Activated T-helper 2 cell treated with anti-CD3 and anti-CD28 coated beads, Interferon-gamma antibody, Interleukin-2, Interleukin-4, amounts not matched to agents 10 μg/mL and 5 μg/mL and 100 μg/mL, durations not matched to agents 14 hours and 24 hours and 36 hours (primary cell): ENCODE measurements at regions not wholly inside any gene's neighbourhood (a gene's known extent, or its start where the extent isn't known, plus 50 kb on each side); places are given as distances from the start of the nearest gene placed in this dataset.
"Not testable (repeated sequence)": the region's sequence is repeated elsewhere in the genome, so short reads cannot be mapped to it uniquely, and the experiment has no call there.

Experiments
- DNase-seq: peaks from one replicate; pipeline ENCODE4 v3.0.0; 2021; ENCODE audit warnings: low spot score
- H3K27ac Mint-ChIP-seq: one replicate; pipeline ENCODE4 v1.8.0; 2021; ENCODE audit warnings: mixed read lengths
- H3K27me3 Mint-ChIP-seq: one replicate; pipeline ENCODE4 v1.8.0; 2021; ENCODE audit warnings: low read depth, mixed read lengths
- H3K36me3 Mint-ChIP-seq: one replicate; pipeline ENCODE4 v1.8.0; 2021; ENCODE audit warnings: low read depth, mixed read lengths
- H3K4me1 Mint-ChIP-seq: one replicate; pipeline ENCODE4 v1.8.0; 2021; ENCODE audit warnings: low read depth, mixed read lengths
- H3K4me3 Mint-ChIP-seq: one replicate; pipeline ENCODE4 v1.8.0; 2021; ENCODE audit warnings: low read depth, mild to moderate bottlenecking, moderate library complexity, mixed read lengths
- H3K9me3 Mint-ChIP-seq: one replicate; pipeline ENCODE4 v1.8.0; 2021; ENCODE audit warnings: mixed read lengths
- intact Hi-C: fragments of 100-400 bp; cut with micrococcal nuclease; formaldehyde crosslinking; loops from one replicate; pipeline ENCODE4 v1.15.1; 2023

DNA sequence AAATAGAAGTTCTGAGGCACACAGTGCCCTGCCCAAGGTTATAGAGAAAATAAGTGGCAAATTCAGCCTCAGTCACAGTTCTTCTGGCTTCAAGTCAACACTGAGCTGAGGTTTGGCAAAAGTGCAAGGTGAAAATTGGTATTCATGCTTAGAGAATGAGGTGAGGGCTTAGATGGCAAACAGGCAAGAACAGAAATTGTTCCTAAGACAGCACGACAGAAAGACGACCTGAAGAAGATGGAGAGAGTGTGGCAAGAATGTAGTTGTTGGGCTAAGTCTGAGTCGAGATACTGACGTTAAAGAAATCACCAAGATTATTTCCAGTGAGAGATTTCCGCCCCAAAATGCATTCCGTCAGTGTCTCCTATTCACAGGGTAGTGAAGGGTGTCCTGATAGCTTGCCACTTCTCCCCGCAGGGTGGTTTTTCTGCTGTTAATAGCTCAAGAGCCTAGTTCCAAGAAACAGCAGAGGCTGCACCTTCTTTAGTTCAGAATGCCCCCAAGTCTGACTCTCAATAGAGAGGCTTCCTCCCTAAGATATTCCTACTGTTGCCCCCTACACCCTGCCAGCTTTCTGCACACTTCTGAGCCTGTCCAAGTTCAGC lies 260.8 kb upstream of the AMIGO2 start:
- DNase-seq, result no peak
- peaks cover 36% of the 10 kb centered on the region for H3K9me3 Mint-ChIP-seq
- no peak overlapping the region for H3K4me3 Mint-ChIP-seq
- no peak overlapping the region for H3K27ac Mint-ChIP-seq
- intact Hi-C loops, result no loop called here
- peaks cover 34% of the 10 kb centered on the region for H3K36me3 Mint-ChIP-seq
- H3K4me1 Mint-ChIP-seq, result peaks cover 19% of the 10 kb centered on the region
- no peaks in the 10 kb centered on the region for H3K27me3 Mint-ChIP-seq

DNA sequence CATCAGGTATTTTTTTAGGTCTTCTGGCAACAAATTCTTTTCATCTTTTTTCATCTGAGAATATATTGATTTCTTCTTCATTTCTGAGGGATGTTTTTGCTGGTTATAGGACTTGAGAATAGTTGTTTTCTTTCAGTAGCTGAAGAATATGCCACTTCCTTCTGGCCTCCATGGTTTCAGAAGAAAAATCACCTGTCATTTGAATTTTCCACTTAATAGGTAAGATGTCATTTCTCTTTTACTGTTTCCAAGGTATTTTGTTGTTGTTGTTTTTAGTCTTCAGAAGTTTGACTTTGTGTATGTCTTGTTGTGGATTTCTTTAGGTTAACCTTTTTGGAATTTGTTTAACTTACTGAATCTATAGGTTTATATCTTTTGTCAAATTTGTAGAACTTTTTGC lies 257.8 kb upstream of the AMIGO2 start:
- H3K9me3 Mint-ChIP-seq, result peaks cover 35% of the 10 kb centered on the region
- no peak overlapping the region for H3K4me3 Mint-ChIP-seq
- H3K4me1 Mint-ChIP-seq, result peaks cover 11% of the 10 kb centered on the region
- H3K27me3 Mint-ChIP-seq, result no peaks in the 10 kb centered on the region
- peaks cover 25% of the 10 kb centered on the region for H3K36me3 Mint-ChIP-seq
- H3K27ac Mint-ChIP-seq, result no peak overlapping the region
- DNase-seq, result no peak
- intact Hi-C loops, result no loop called here

DNA sequence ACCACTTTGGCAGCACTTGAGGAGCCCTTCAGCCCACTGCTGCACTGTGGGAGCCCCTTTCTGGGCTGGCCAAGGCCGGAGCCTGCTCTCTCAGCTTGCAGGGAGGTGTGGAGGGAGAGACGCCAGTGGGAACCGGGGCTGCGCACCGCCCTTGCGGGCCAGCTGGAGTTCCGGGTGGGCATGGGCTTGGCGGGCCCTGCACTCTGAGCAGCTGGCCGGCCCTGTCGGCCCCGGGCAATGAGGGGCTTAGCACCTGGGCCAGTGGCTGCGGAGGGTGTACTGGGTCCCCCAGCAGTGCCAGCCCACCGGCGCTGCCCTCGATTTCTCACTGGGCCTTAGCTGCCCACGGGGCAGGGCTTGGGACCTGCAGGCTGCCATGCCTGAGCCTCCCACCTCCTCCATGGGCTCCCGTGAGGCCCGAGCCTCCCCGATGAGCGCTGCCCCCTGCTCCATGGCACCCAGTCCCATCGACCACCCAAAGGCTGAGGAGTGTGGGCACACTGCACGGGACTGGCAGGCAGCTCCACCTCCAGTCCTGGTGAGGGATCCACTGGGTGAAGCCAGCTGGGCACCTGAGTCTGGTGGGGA lies 253.6 kb upstream of the AMIGO2 start:
- peaks cover 20% of the 10 kb centered on the region for H3K4me1 Mint-ChIP-seq
- intact Hi-C loops, DNase-seq, H3K27ac Mint-ChIP-seq, H3K4me3 Mint-ChIP-seq, H3K27me3 Mint-ChIP-seq: not testable (repeated sequence)
- H3K36me3 Mint-ChIP-seq, result peaks cover 18% of the 10 kb centered on the region
- peaks cover 35% of the 10 kb centered on the region for H3K9me3 Mint-ChIP-seq

DNA sequence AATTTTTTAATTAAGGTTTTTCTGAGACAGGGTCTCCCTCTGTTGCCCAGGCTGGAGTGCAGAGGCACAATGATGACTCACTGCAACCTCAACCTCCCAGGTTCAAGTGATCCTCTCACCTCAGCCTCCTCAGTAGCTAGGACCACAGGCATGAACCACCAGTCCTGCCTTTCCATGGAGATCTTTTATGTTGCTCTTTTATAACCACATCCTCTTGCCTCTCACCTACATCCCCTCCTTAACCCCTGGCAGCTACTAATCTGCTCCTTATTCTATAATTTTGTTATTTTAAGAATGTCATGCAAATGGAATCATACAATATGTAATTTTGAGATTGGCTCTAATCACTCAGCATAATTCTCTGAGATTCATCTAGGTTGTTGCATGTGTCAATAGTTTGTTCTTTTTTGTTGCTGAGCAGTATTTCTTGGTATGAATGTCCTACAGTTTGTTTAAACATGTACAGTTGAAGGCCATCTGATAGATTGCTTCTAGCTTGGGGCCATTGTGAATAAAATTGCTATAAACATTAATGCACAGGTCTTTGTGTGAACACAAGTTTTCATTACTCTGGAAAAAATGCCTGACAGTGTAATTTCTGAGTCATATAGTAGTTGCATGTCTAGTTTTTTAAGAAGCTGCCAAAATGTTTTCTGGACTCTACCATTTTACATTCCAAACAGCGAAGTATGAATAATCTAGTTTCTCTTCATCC lies 249.2 kb upstream of the AMIGO2 start:
- no peak overlapping the region for H3K4me3 Mint-ChIP-seq
- intact Hi-C loops, result no loop called here
- no peaks in the 10 kb centered on the region for H3K27me3 Mint-ChIP-seq
- DNase-seq, result no peak
- H3K9me3 Mint-ChIP-seq, result peaks cover 11% of the 10 kb centered on the region
- H3K36me3 Mint-ChIP-seq, result no peaks in the 10 kb centered on the region
- H3K27ac Mint-ChIP-seq, result peak overlapping the region; percentile 9
- H3K4me1 Mint-ChIP-seq, result peaks cover 18% of the 10 kb centered on the region

- DNase-seq, result no peak
- H3K27me3 Mint-ChIP-seq, result no peaks in the 10 kb centered on the region
- H3K27ac Mint-ChIP-seq, result no peak overlapping the region
- peaks cover 3% of the 10 kb centered on the region for H3K36me3 Mint-ChIP-seq
- intact Hi-C loops, result no loop called here
- H3K4me1 Mint-ChIP-seq, result peaks cover 26% of the 10 kb centered on the region
- H3K9me3 Mint-ChIP-seq, result peaks cover 11% of the 10 kb centered on the region
- no peak overlapping the region for H3K4me3 Mint-ChIP-seq
Observed at GRCh38 chr12:47326190-47326589, 246.4 kb upstream of the AMIGO2 start.

DNA sequence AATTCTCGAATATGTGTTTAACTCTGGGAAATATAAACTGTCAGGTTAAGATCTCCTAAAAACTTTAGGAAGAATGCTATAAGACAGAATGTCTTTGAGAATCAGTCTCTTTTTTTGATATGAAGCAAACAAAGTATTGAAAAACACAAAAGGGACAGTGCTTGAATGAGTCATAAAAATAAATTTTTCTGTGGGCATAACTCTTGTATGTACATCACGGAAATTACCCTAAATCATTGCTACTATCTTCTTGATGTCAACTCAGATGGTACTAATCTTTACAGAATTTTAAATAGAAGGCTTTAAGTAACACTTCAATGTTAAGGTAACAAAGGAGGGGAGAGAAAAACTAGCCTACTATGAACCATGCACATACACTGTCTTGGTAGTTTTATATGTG lies 244.0 kb upstream of the AMIGO2 start:
- H3K4me3 Mint-ChIP-seq, result no peak overlapping the region
- DNase-seq, result no peak
- intact Hi-C loops, result no loop called here
- peaks cover 11% of the 10 kb centered on the region for H3K9me3 Mint-ChIP-seq
- H3K4me1 Mint-ChIP-seq, result peaks cover 20% of the 10 kb centered on the region
- H3K27ac Mint-ChIP-seq, result no peak overlapping the region
- no peaks in the 10 kb centered on the region for H3K27me3 Mint-ChIP-seq
- peaks cover 3% of the 10 kb centered on the region for H3K36me3 Mint-ChIP-seq

DNA sequence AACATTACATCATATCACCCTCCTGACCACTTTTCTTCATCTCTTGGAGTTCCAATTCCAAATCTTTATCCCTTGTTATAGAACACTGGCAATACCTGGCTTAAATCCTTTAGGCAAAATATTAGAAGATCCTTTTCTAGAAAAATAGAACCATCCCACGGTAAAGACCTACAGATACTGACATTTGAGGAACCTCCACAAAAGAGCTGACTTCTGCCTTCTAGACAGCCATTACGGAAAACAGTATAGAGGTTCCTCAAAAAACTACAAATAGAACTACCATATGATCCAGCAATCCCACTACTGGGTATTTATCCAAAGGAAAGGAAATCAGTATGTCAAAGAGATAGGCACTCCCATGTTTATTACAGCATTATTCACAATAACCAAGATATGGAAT lies 241.7 kb upstream of the AMIGO2 start:
- H3K4me1 Mint-ChIP-seq, result peaks cover 23% of the 10 kb centered on the region
- intact Hi-C loops, result no loop called here
- H3K36me3 Mint-ChIP-seq, result peaks cover 3% of the 10 kb centered on the region
- H3K9me3 Mint-ChIP-seq, result peaks cover 7% of the 10 kb centered on the region
- H3K27ac Mint-ChIP-seq, result no peak overlapping the region
- DNase-seq, result no peak
- H3K4me3 Mint-ChIP-seq, result no peak overlapping the region
- no peaks in the 10 kb centered on the region for H3K27me3 Mint-ChIP-seq

GRCh38 chr12:47319746-47320145 lies 240.0 kb upstream of the AMIGO2 start:
- peaks cover 25% of the 10 kb centered on the region for H3K4me1 Mint-ChIP-seq
- DNase-seq, result no peak
- H3K27ac Mint-ChIP-seq, result no peak overlapping the region
- intact Hi-C loops, result no loop called here
- no peaks in the 10 kb centered on the region for H3K27me3 Mint-ChIP-seq
- no peak overlapping the region for H3K4me3 Mint-ChIP-seq
- H3K36me3 Mint-ChIP-seq, result peaks cover 3% of the 10 kb centered on the region
- H3K9me3 Mint-ChIP-seq, result peaks cover 7% of the 10 kb centered on the region

DNA sequence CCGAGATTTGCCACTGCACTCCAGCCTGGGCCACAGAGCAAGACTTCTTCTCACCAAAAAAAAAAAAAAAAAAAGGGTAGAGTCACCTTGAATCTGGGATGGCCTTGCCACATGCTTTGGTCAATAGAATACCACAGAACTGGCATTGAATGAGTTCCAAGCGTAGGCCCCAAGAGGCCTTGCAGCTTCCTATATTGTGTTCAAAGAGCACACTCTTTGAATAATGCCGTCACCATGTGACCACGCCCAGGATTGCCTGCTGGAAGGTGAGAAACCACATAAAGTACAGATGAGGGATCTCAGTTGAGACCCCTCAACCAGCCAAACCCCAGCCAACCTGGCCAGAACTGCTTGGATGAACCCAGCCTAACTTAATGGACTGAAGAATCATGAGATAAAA lies 239.2 kb upstream of the AMIGO2 start:
- Mint-ChIP-seq H3K9me3 (peaks cover 7% of the 10 kb centered on the region), H3K4me1 (peaks cover 26% of the 10 kb centered on the region), H3K27ac (no peak overlapping the region), H3K36me3 (peaks cover 3% of the 10 kb centered on the region), H3K27me3 (no peaks in the 10 kb centered on the region), H3K4me3 (no peak overlapping the region)
- DNase-seq, result no peak
- intact Hi-C loops, result no loop called here

DNA sequence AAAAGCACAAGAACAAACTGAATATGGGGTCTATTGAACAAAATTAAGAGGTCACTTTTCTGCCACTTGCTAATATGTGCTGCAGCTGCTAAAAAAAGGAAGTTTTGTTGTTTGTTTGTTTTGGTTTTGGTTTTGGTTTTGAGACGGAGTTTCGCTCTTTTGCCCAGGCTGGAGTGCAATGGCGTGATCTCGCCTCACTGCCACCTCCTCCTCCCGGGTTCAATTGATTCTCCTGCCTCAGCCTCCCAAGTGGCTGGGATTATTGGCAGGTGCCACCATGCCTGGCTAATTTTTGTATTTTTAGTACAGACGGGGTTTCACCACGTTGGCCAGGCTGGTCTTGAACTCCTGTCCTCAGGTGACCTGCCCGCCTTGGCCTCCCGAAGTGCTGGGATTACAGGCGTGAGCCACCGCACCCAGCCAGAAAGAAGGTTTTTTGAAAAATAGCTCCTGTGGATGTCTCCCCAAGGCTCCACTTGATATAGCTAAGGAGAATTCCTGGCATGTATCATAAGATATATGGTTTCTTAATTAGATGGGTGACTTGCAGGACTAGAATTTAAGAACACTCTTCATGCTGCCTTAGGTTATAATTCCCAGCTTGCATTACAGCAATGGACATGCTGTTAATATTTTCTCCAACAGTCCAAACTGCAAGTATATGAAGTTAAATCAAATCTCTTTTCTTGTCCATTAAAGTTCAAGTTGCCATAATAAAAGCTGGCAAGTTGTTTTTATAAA lies 237.6 kb upstream of the AMIGO2 start:
- Mint-ChIP-seq H3K4me1 (peaks cover 25% of the 10 kb centered on the region), H3K9me3 (peaks cover 7% of the 10 kb centered on the region)

DNA sequence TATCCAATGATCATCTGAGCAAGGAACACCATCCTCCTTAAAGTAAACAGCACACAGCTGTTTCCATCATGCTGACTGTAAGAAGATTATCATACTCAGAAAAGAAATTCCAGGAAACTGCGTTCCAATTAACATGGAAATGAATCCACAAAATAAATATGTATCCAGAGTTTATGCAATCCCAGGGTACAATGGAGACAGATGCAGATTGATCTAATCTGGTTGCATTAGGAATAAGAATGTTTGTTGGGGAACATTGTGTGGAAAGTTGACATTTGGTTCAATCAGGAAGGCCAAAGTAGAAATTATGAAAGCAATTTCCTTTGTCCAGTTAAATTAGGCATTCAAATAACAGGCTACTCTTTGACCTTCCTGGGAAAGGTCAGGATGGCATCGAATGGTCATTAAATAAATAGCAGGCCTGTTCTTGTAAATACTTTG lies 236.9 kb upstream of the AMIGO2 start:
- no peak for DNase-seq
- Mint-ChIP-seq H3K27me3 (no peaks in the 10 kb centered on the region), H3K36me3 (peaks cover 2% of the 10 kb centered on the region), H3K4me1 (peaks cover 26% of the 10 kb centered on the region), H3K27ac (no peak overlapping the region), H3K9me3 (peaks cover 9% of the 10 kb centered on the region), H3K4me3 (no peak overlapping the region)
- intact Hi-C loops, result no loop called here

More for the DNA sequence above, 237.6 kb upstream of the AMIGO2 start:
- no peak for DNase-seq
- no peaks in the 10 kb centered on the region for H3K27me3 Mint-ChIP-seq
- no peak overlapping the region for H3K4me3 Mint-ChIP-seq
- peak overlapping the region; percentile 2 for H3K27ac Mint-ChIP-seq
- peaks cover 2% of the 10 kb centered on the region for H3K36me3 Mint-ChIP-seq
- intact Hi-C loops, result no loop called here

GRCh38 chr12:47314996-47315395 lies 235.2 kb upstream of the AMIGO2 start:
- H3K27me3 Mint-ChIP-seq, result no peaks in the 10 kb centered on the region
- peaks cover 23% of the 10 kb centered on the region for H3K9me3 Mint-ChIP-seq
- intact Hi-C loops, result no loop called here
- H3K4me1 Mint-ChIP-seq, result peaks cover 30% of the 10 kb centered on the region
- no peak overlapping the region for H3K4me3 Mint-ChIP-seq
- H3K27ac Mint-ChIP-seq, result no peak overlapping the region
- H3K36me3 Mint-ChIP-seq, result peaks cover 8% of the 10 kb centered on the region
- DNase-seq, result no peak
